SK-N-SH (cell line): ENCODE measurements at regions not wholly inside any gene's neighbourhood (a gene's known extent, or its start where the extent isn't known, plus 50 kb on each side); places are given as distances from the start of the nearest gene placed in this dataset.

Source experiments
- CTCF ChIA-PET: fragments of 300-600, 350-600 bp; formaldehyde crosslinking; extraction: SDS; loops from one replicate; lab custom pipeline; 2021; lab: Yijun Ruan, JAX
- POLR2A ChIA-PET: fragments of 350-600 bp; sonication (Branson Sonifier 250); formaldehyde crosslinking; extraction: SDS; loops from one replicate; lab custom pipeline; 2020; ENCODE audit warnings: antibody characterized with exemption, inconsistent platforms; lab: Yijun Ruan, JAX
- DNase-seq: peaks from one replicate; pipeline ENCODE4 v3.0.0; 2012
- H2AFZ ChIP-seq: fragments of 200-600 bp; sonication (generic); 2 replicates; pipeline ENCODE4 v1.8.1; 2016; ENCODE audit warnings: antibody characterized with exemption, mild to moderate bottlenecking, low read depth
- H3F3A ChIP-seq: fragments of 200-600 bp; sonication (generic); replicated peaks from 2 replicates; pipeline ENCODE3; 2016; ENCODE audit warnings: antibody characterized with exemption, mild to moderate bottlenecking; ENCODE audit not compliant: insufficient read depth
- H3K27ac ChIP-seq, 2 experiments: fragments of 200-500 bp in 1 of 2; fragments of 200-600 bp in 1 of 2; sonication (Bioruptor generic) in 1 of 2; sonication (generic), shearing (Covaris generic) in 1 of 2; 2 replicates each; pipeline versions ENCODE4 v1.5.1 to v1.6.1; 2014 to 2016; ENCODE audit warnings: low read depth in 2 of 2, inconsistent platforms in 1 of 2, low read length in 1 of 2, mild to moderate bottlenecking in 1 of 2, mixed read lengths in 1 of 2
- H3K27me3 ChIP-seq: fragments of 200-600 bp; sonication (generic), shearing (Covaris generic); 2 replicates; pipeline ENCODE4 v1.6.1; 2016; ENCODE audit warnings: mixed run types; ENCODE audit not compliant: insufficient read depth
- H3K36me3 ChIP-seq, 2 experiments: fragments of 200-500 bp in 1 of 2; fragments of 200-600 bp in 1 of 2; sonication (Bioruptor generic) in 1 of 2; sonication (generic) in 1 of 2; replicated peaks in 1 of 2; 2 replicates each; pipeline versions ENCODE3 to v1.5.1; 2014 to 2016; ENCODE audit warnings: low read length in 1 of 2, mild to moderate bottlenecking in 1 of 2; ENCODE audit not compliant: insufficient read depth in 2 of 2, control insufficient read depth in 1 of 2
- H3K4me1 ChIP-seq, 2 experiments: fragments of 200-500 bp in 1 of 2; fragments of 200-600 bp in 1 of 2; sonication (Bioruptor generic) in 1 of 2; sonication (generic), shearing (Covaris generic) in 1 of 2; 2 replicates each; pipeline versions ENCODE4 v1.5.1 to v1.6.1; 2014 to 2016; ENCODE audit warnings: low read depth in 1 of 2, low read length in 1 of 2, mixed run types in 1 of 2; ENCODE audit not compliant: insufficient read depth in 2 of 2, control insufficient read depth in 1 of 2
- H3K4me2 ChIP-seq: fragments of 200-600 bp; sonication (generic), shearing (Covaris generic); 2 replicates; pipeline ENCODE4 v1.6.1; 2017; ENCODE audit warnings: mixed run types
- H3K4me3 ChIP-seq, 2 experiments: fragments of 200-500 bp in 1 of 2; fragments of 200-600 bp in 1 of 2; sonication (Bioruptor generic) in 1 of 2; sonication (generic), shearing (Covaris generic) in 1 of 2; 2 replicates each; pipeline versions ENCODE4 v1.5.1 to v1.8.1; 2014 to 2016; ENCODE audit warnings: low read depth in 2 of 2, inconsistent platforms in 1 of 2, low read length in 1 of 2, mild to moderate bottlenecking in 1 of 2, mixed read lengths in 1 of 2, moderate library complexity in 1 of 2
- H3K79me2 ChIP-seq: fragments of 200-600 bp; sonication (generic); 2 replicates; pipeline ENCODE4 v1.8.1; 2017; ENCODE audit warnings: mild to moderate bottlenecking; ENCODE audit not compliant: insufficient read depth
- H3K9ac ChIP-seq: fragments of 200-600 bp; sonication (generic); 2 replicates; pipeline ENCODE4 v1.6.1; 2017; ENCODE audit warnings: mixed run types
- H3K9me2 ChIP-seq: fragments of 200-600 bp; sonication (generic); 2 replicates; pipeline ENCODE4 v1.6.1; 2017; ENCODE audit warnings: mixed run types
- H3K9me3 ChIP-seq: fragments of 200-600 bp; sonication (generic); 2 replicates; pipeline ENCODE4 v1.6.1; 2017; ENCODE audit warnings: mixed run types, mild to moderate bottlenecking, moderate library complexity
- H4K20me1 ChIP-seq: fragments of 200-600 bp; sonication (generic); 2 replicates; pipeline ENCODE4 v1.6.1; 2017; ENCODE audit warnings: mild to moderate bottlenecking, mixed run types; ENCODE audit not compliant: insufficient read depth
- CHD2 ChIP-seq: fragments of 150-350 bp; IDR thresholded peaks from 2 replicates; pipeline ENCODE4 v1.6.1; 2018; ENCODE audit warnings: low read length; ENCODE audit not compliant: partially characterized antibody
- ELF1 ChIP-seq: IDR thresholded peaks from 2 replicates; pipeline ENCODE4 v1.4.0; 2012
- EP300 ChIP-seq, 2 experiments: IDR thresholded peaks; 2 replicates each; pipeline versions ENCODE4 v1.4.0 to v1.6.1; 2012; ENCODE audit warnings: borderline replicate concordance in 1 of 2, low read depth in 1 of 2, low read length in 1 of 2
- EZH2phosphoT487 ChIP-seq: fragments of 200-600 bp; sonication (generic); IDR thresholded peaks from 2 replicates; pipeline ENCODE4 v1.6.1; 2017; ENCODE audit warnings: low read depth, mixed run types, mild to moderate bottlenecking, antibody characterized with exemption, moderate library complexity, borderline replicate concordance
- FOXJ3 ChIP-seq: sonication (generic); formaldehyde crosslinking; IDR thresholded peaks from 2 replicates; pipeline ENCODE4 v1.5.1; 2020; ENCODE audit warnings: mild to moderate bottlenecking, missing genetic modification reagents
- FOXM1 ChIP-seq: IDR thresholded peaks from 2 replicates; pipeline ENCODE4 v1.4.0; 2012; ENCODE audit warnings: low read depth, mild to moderate bottlenecking
- GATA2 ChIP-seq: sonication (generic); formaldehyde crosslinking; IDR thresholded peaks from 2 replicates; pipeline ENCODE4 v1.5.0; 2020; ENCODE audit warnings: mild to moderate bottlenecking, missing genetic modification reagents
- IRF3 ChIP-seq: fragments of 150-350 bp; IDR thresholded peaks from 2 replicates; pipeline ENCODE4 v1.6.1; 2016; ENCODE audit warnings: mild to moderate bottlenecking, low read depth, low read length
- MAX ChIP-seq: IDR thresholded peaks from 2 replicates; pipeline ENCODE4 v1.4.0; 2012; ENCODE audit warnings: low read depth
- MEF2A ChIP-seq: IDR thresholded peaks from 2 replicates; pipeline ENCODE4 v1.4.0; 2012; ENCODE audit warnings: low read depth, borderline replicate concordance
- MXI1 ChIP-seq: IDR thresholded peaks from 2 replicates; pipeline ENCODE4 v1.6.1; 2012; ENCODE audit warnings: mild to moderate bottlenecking, low read depth, low read length, improper control_type of control experiment
- NFIC ChIP-seq: IDR thresholded peaks from 2 replicates; pipeline ENCODE4 v1.4.0; 2012; ENCODE audit warnings: borderline replicate concordance
- RAD21 ChIP-seq: IDR thresholded peaks from 2 replicates; pipeline ENCODE4 v1.6.1; 2012; ENCODE audit warnings: mild to moderate bottlenecking, low read length
- RCOR1 ChIP-seq: fragments of 150-350 bp; IDR thresholded peaks from 2 replicates; pipeline ENCODE4 v1.6.1; 2017; ENCODE audit warnings: antibody characterized with exemption, low read length
- SIN3A ChIP-seq: IDR thresholded peaks from 2 replicates; pipeline ENCODE4 v1.6.1; 2012; ENCODE audit warnings: low read depth, mild to moderate bottlenecking, low read length, moderate library complexity, borderline replicate concordance
- TAF1 ChIP-seq: IDR thresholded peaks from 2 replicates; pipeline ENCODE4 v1.6.1; 2012; ENCODE audit warnings: low read depth, mild to moderate bottlenecking, low read length, moderate library complexity, borderline replicate concordance
- YY1 ChIP-seq: IDR thresholded peaks from 2 replicates; pipeline ENCODE4 v1.4.0; 2012; ENCODE audit warnings: low read depth, mild to moderate bottlenecking
- WGBS: methylation state at CpG from one replicate; pipeline ENCODE4 v1.1.6; 2017; ENCODE audit warnings: low lambda C conversion rate; 5-methylcytosine and 5-hydroxymethylcytosine counted together
- TF ChIP-seq, protein P1 (sequence below): fragments of 150-350 bp; IDR thresholded peaks from 2 replicates; pipeline ENCODE4 v1.6.1; 2017; ENCODE audit warnings: antibody characterized with exemption, low read length, low read depth, borderline replicate concordance
- TF ChIP-seq, protein P2 (sequence below): IDR thresholded peaks from 2 replicates; pipeline ENCODE4 v1.4.0; 2012; ENCODE audit warnings: low read depth, borderline replicate concordance

- Histone ChIP-seq H3K79me2 (no peaks in the 10 kb centered on the region), H3K4me2 (no peak overlapping the region), H3K9ac (no peak overlapping the region), H3K36me3 (no peaks in the 10 kb centered on the region), H3K4me1 (peaks cover 0 to 3% of the 10 kb centered on the region in 2 experiments; a peak in 2 of 4 replicates), H3F3A (no peaks in the 10 kb centered on the region), H3K9me3 (no peaks in the 10 kb centered on the region), H4K20me1 (no peaks in the 10 kb centered on the region), H3K27me3 (no peaks in the 10 kb centered on the region), H3K4me3 (no peak overlapping the region), H3K27ac (no peak overlapping the region; a peak in 1 of 4 replicates), H3K9me2 (no peaks in the 10 kb centered on the region), H2AFZ (no peak overlapping the region)
- DNase-seq, result no peak
- CTCF ChIA-PET, result interaction anchor here (1.2 to 5.4 kb wide), 2 partner anchors 9 to 10 kb away, joined by 8 to 31 read pairs; no protein-coding TSS in a partner anchor
- POLR2A ChIA-PET, result no interaction called here
- 95% methylated on average over 1 of the region's 1 CpG for WGBS
- TF ChIP-seq, protein P1, sequence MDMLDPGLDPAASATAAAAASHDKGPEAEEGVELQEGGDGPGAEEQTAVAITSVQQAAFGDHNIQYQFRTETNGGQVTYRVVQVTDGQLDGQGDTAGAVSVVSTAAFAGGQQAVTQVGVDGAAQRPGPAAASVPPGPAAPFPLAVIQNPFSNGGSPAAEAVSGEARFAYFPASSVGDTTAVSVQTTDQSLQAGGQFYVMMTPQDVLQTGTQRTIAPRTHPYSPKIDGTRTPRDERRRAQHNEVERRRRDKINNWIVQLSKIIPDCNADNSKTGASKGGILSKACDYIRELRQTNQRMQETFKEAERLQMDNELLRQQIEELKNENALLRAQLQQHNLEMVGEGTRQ, result no peak
- TF ChIP-seq TAF1 (no peak), RCOR1 (no peak), MEF2A (no peak), MAX (no peak), FOXM1 (no peak), MXI1 (no peak), SIN3A (no peak), IRF3 (no peak), CHD2 (no peak), ELF1 (no peak), NFIC (no peak)
Measured at GRCh38 chr3:112744106-112744505, 102.6 kb downstream of the CD200R1L start.

- Histone ChIP-seq H3K4me3 (no peak overlapping the region), H2AFZ (no peak overlapping the region), H3K9me2 (no peaks in the 10 kb centered on the region), H3K27me3 (no peaks in the 10 kb centered on the region), H3K4me1 (peaks cover 0 to 3% of the 10 kb centered on the region in 2 experiments; a peak in 2 of 4 replicates), H3K79me2 (no peaks in the 10 kb centered on the region), H3K9ac (no peak overlapping the region), H3K36me3 (no peaks in the 10 kb centered on the region), H3F3A (no peaks in the 10 kb centered on the region), H3K4me2 (no peak overlapping the region), H4K20me1 (no peaks in the 10 kb centered on the region), H3K27ac (no peak overlapping the region), H3K9me3 (no peaks in the 10 kb centered on the region)
- POLR2A ChIA-PET, result no interaction called here
- DNase-seq, result no peak
- no peak for TF ChIP-seq EP300 (IDR thresholded peaks at IDR 0.05; ENCODE audit: borderline replicate concordance in 1 of 2, low read depth in 1 of 2, low read length in 1 of 2)
- no peak for TF ChIP-seq RAD21
- no peak for TF ChIP-seq RCOR1
- TF ChIP-seq, protein P1, result no peak
- TF ChIP-seq YY1, result no peak
- TF ChIP-seq MAX, result no peak
- no peak for TF ChIP-seq ELF1
- TF ChIP-seq FOXJ3, result no peak
- no peak for TF ChIP-seq IRF3
- no peak for TF ChIP-seq EZH2phosphoT487
- TF ChIP-seq GATA2 (CRISPR knock-in tag), result no peak
- TF ChIP-seq, protein P2, sequence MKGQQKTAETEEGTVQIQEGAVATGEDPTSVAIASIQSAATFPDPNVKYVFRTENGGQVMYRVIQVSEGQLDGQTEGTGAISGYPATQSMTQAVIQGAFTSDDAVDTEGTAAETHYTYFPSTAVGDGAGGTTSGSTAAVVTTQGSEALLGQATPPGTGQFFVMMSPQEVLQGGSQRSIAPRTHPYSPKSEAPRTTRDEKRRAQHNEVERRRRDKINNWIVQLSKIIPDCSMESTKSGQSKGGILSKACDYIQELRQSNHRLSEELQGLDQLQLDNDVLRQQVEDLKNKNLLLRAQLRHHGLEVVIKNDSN, result no peak
- WGBS, result 91% methylated on average over 2 of the region's 2 CpGs
- CTCF ChIA-PET, result interaction anchor here (0.8 to 1.2 kb wide), 3 partner anchors 8 to 258 kb away, joined by 3 to 8 read pairs (median 3); no protein-coding TSS in a partner anchor
Measured at GRCh38 chr3:112742934-112743333, 102.0 kb upstream of the CCDC80 start.
